Lower leg skin (tissue), 3 donors: ENCODE measurements at regions not wholly inside any gene's neighbourhood (a gene's known extent, or its start where the extent isn't known, plus 50 kb on each side); places are given as distances from the start of the nearest gene placed in this dataset.

Experiments used
- POLR2A ChIP-seq, 2 donors: fragments of 450-650 bp; IDR thresholded peaks; one replicate each; pipeline ENCODE4 v1.6.1; 2016 to 2017; ENCODE audit warnings: antibody characterized with exemption in 2 of 2, mild to moderate bottlenecking in 1 of 2, moderate library complexity in 1 of 2
- TF ChIP-seq, protein P1 (sequence below), 3 donors: fragments of 450-650 bp; IDR thresholded peaks; one replicate each; pipeline ENCODE4 v1.5.1; 2016; ENCODE audit warnings: antibody characterized with exemption in 3 of 3, mild to moderate bottlenecking in 3 of 3, moderate library complexity in 2 of 3

DNA sequence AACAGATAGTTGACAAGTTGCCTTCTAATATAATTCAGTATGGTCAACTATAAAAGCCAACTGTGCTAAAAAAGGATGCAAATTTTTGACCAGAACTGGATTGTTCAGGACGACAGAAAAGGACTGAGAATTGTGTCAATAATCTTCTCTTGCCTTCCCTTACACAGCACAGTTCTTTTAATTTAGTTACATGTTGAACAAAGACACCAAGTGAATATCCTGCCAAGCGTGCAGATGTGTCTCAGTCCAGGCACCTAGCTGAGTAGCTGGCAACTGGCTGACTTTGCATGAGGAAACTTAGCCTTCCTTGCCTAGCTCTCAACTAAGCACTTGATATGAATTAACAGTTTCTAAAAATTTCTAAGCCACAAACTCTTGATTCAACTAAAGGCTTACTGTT lies 801.4 kb downstream of the BCL11A start:
- TF ChIP-seq POLR2A (IDR thresholded peaks at IDR 0.05): no peak
- TF ChIP-seq, protein P1, sequence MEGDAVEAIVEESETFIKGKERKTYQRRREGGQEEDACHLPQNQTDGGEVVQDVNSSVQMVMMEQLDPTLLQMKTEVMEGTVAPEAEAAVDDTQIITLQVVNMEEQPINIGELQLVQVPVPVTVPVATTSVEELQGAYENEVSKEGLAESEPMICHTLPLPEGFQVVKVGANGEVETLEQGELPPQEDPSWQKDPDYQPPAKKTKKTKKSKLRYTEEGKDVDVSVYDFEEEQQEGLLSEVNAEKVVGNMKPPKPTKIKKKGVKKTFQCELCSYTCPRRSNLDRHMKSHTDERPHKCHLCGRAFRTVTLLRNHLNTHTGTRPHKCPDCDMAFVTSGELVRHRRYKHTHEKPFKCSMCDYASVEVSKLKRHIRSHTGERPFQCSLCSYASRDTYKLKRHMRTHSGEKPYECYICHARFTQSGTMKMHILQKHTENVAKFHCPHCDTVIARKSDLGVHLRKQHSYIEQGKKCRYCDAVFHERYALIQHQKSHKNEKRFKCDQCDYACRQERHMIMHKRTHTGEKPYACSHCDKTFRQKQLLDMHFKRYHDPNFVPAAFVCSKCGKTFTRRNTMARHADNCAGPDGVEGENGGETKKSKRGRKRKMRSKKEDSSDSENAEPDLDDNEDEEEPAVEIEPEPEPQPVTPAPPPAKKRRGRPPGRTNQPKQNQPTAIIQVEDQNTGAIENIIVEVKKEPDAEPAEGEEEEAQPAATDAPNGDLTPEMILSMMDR (IDR thresholded peaks at IDR 0.05): no peak
